Stimulated activated CD8-positive, alpha-beta memory T cell treated with anti-CD3 and anti-CD28 coated beads, Interleukin-4, amount 100 ng/mL, for 24 hours (primary cell): ENCODE measurements at regions not wholly inside any gene's neighbourhood (a gene's known extent, or its start where the extent isn't known, plus 50 kb on each side); places are given as distances from the start of the nearest gene placed in this dataset.

ENCODE experiments used
- DNase-seq: peaks from one replicate; pipeline ENCODE4 v3.0.0-alpha.2; 2020; ENCODE audit warnings: low read depth

- no peak for DNase-seq
These were observed 739.4 kb downstream of the LIG4 start for GRCh38 chr13:107475753-107476453.

GRCh38 chr13:107473253-107473652 is 742.1 kb downstream of the LIG4 start:
- DNase-seq: no peak

- no peak for DNase-seq
These were observed 748.8 kb downstream of the LIG4 start for GRCh38 chr13:107466326-107467099.

GRCh38 chr13:107462501-107462900 is 752.8 kb downstream of the LIG4 start:
- DNase-seq: no peak

- no peak for DNase-seq
These were observed 753.6 kb downstream of the LIG4 start for GRCh38 chr13:107461751-107462150.

GRCh38 chr13:107459430-107459829 is 755.9 kb downstream of the LIG4 start:
- no peak for DNase-seq

GRCh38 chr13:107458269-107458668 is 757.1 kb downstream of the LIG4 start:
- no peak for DNase-seq

GRCh38 chr13:107457686-107458085 is 757.6 kb downstream of the LIG4 start:
- no peak for DNase-seq

GRCh38 chr13:107456431-107456830 is 758.9 kb downstream of the LIG4 start:
- no peak for DNase-seq

GRCh38 chr13:107452833-107453232 is 762.5 kb downstream of the LIG4 start:
- no peak for DNase-seq

- DNase-seq: peak; percentile 1
These were observed 764.4 kb downstream of the LIG4 start for GRCh38 chr13:107450931-107451330.

GRCh38 chr13:107450431-107450830 is 764.9 kb downstream of the LIG4 start:
- DNase-seq: no peak

GRCh38 chr13:107447591-107447990 is 767.7 kb downstream of the LIG4 start:
- DNase-seq: no peak

- DNase-seq: no peak
These were observed 774.1 kb downstream of the LIG4 start for GRCh38 chr13:107441279-107441678.

- no peak for DNase-seq
These were observed 777.1 kb downstream of the LIG4 start for GRCh38 chr13:107438251-107438650.

GRCh38 chr13:107434347-107434746 is 781.0 kb downstream of the LIG4 start:
- no peak for DNase-seq

GRCh38 chr13:107427536-107427935 is 787.8 kb downstream of the LIG4 start:
- DNase-seq: no peak

GRCh38 chr13:107422421-107422820 is 792.9 kb downstream of the LIG4 start:
- no peak for DNase-seq

GRCh38 chr13:107421951-107422350 is 793.4 kb downstream of the LIG4 start:
- DNase-seq: no peak

GRCh38 chr13:107421028-107421427 is 794.3 kb downstream of the LIG4 start:
- no peak for DNase-seq

- no peak for DNase-seq
These were observed 802.3 kb downstream of the LIG4 start for GRCh38 chr13:107413005-107413404.

- DNase-seq: no peak
These were observed 808.3 kb downstream of the LIG4 start for GRCh38 chr13:107407074-107407473.

GRCh38 chr13:107395927-107396662 is 819.2 kb downstream of the LIG4 start:
- no peak for DNase-seq
